MG63 (cell line): ENCODE measurements at regions not wholly inside any gene's neighbourhood (a gene's known extent, or its start where the extent isn't known, plus 50 kb on each side); places are given as distances from the start of the nearest gene placed in this dataset.

Source experiments
- DNase-seq: peaks from one replicate; pipeline ENCODE4 v3.0.0-alpha.2; 2020
- H3K27me3 ChIP-seq: fragments of 250-450 bp; sonication (Bioruptor Pico); 2 replicates; pipeline ENCODE4 v1.5.1; 2020; ENCODE audit warnings: mild to moderate bottlenecking, moderate library complexity
- H3K36me3 ChIP-seq: fragments of 250-450 bp; sonication (Bioruptor Pico); 2 replicates; pipeline ENCODE4 v1.5.1; 2020; ENCODE audit warnings: mild to moderate bottlenecking, moderate library complexity
- H3K4me3 ChIP-seq: fragments of 250-450 bp; sonication (Bioruptor Pico); 2 replicates; pipeline ENCODE4 v1.5.1; 2020; ENCODE audit warnings: mild to moderate bottlenecking, moderate library complexity
- H3K9me3 ChIP-seq: fragments of 250-450 bp; sonication (Bioruptor Pico); 2 replicates; pipeline ENCODE4 v1.5.1; 2020; ENCODE audit warnings: mild to moderate bottlenecking, moderate library complexity

DNA sequence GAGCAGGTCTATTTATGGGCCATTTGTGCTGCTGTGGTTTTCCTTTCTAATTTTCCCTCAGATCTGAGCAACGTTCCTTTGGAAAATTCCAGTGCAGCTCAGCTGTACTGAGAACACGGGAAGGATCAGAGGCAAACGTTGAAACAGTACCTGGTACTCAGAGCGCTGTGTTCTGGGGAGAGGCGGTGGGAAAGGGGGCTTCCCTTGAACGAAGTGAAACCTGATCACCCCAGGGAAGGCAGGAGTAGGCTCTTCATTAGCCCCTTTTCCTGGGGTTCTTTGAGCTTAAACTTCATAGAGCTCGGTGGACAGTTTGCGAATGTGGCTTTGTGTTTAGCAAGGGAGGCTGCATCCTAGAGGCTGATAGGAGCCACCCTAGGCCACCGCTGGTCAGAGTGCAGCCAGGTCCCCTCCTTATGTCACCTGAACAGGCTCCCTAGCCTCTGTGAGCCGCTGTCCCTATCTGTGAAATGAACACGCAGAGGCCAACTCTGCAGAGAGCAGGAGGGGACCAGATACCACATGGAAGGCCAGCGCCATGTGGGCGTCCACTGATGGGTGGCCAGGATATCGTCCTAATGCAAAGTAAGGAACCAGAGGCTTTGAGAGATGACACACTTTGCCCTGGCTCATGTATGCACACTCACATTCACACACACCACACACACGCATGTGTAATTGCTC is 1464.8 kb downstream of the BRD1 start:
- DNase-seq = no peak
- 0 out of 2 replicates have a peak, but pooled peaks cover 2% of the 10 kb centered on the region for H3K27me3 ChIP-seq
- H3K4me3 ChIP-seq = no peak overlapping the region
- H3K9me3 ChIP-seq = no peaks in the 10 kb centered on the region
- no peaks in the 10 kb centered on the region for H3K36me3 ChIP-seq

DNA sequence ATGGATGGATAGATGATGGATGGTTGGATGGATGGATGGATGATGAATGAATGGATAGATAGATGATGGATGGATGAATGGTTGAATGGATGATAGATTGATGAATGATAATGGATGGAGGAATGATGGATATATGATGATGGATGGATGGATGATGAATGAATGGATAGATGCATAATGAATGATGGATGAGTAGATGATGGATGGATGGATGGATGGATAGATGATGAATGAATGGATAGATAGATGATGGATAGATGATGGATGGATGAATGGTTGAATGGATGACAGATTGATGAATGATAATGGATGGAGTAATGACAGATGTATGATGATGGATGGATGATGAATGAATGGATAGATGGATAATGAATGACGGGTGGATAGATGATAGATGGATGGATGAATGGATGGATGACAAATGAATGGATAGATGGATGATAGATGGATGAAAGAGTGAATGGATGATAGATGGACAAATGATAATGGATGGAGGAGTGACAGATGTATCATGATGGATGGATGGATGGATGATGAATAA is 1466.5 kb downstream of the BRD1 start:
- no peak overlapping the region for H3K4me3 ChIP-seq
- DNase-seq = no peak
- H3K36me3 ChIP-seq = no peaks in the 10 kb centered on the region
- no peaks in the 10 kb centered on the region for H3K9me3 ChIP-seq
- 0 out of 2 replicates have a peak, but pooled peaks cover 2% of the 10 kb centered on the region for H3K27me3 ChIP-seq

DNA sequence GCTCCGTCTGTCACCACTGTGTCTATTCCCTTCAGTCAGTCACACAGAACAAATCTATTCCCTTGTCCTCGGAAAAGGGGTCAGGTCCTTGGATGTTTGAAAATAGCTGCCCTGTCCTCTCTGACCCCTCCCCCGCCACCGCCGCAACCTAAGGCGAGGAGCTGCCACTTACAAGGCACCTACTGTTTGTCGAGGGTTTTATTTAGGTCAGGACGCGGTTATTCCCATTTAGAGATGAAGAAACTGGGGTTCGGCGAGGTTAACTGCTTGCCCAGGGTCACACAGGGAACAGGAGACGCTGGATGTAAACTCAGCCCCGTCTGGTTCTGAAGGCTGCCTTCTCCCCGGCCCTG is 1468.1 kb downstream of the BRD1 start:
- Histone ChIP-seq H3K27me3 (0 out of 2 replicates have a peak, but pooled peaks cover 2% of the 10 kb centered on the region), H3K4me3 (no peak overlapping the region), H3K9me3 (no peaks in the 10 kb centered on the region), H3K36me3 (no peaks in the 10 kb centered on the region)
- DNase-seq = no peak

DNA sequence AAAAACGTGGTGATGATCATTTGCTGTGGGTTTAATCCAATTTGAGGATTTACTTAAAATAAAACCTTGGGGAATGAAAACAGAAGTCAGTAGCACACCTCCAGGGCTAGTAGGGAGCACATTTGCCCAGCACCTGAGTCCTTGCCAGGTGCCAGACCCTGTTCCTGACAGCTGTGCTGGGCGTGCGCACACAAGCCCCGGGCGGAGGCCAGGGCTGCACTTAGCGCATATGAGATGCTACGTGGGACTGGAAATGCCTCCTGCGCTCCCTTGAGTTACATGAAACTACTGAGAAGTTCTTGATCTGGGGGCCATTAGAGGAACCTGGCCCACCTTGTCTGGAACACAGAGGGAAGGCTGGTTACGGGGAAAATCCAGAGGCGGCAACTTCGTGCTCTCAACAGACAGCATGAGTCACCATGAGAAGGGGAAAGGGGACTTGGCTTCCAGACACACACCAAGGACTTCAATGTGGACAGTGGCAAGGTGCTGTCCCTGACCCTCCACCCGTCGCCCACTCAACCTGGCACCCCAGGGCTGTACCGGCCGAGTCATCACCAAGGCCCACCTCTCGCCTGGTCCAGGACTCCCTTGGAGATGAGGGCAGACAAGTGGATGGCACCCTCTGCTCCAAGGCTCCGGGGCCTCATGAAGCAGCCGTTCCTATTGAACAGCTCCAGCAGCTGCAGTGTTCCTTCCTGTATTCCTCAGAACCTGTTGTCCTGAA is 1468.6 kb downstream of the BRD1 start:
- Histone ChIP-seq H3K27me3 (no peaks in the 10 kb centered on the region), H3K36me3 (no peaks in the 10 kb centered on the region), H3K9me3 (no peaks in the 10 kb centered on the region), H3K4me3 (no peak overlapping the region)
- DNase-seq = no peak

DNA sequence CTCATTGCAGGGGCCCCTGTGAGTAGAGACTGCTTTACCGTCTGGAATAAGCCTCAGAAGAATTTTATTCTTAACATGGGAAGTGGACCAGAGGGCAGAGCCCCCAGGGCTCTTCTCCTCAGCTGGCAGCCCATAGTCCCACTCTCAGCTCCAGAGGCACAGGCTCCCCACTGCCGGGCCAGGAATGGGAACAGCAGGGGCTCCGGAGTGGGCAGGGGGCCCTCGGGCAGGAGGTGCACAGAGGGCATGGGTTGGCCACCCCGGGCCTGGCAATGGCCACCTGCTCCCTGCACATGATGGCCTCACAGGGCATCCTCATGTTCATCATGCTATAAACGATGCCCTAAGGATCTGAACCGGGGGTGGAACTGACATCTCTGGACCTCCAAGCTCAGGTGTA is 1469.7 kb downstream of the BRD1 start:
- DNase-seq = no peak
- Histone ChIP-seq H3K27me3 (no peaks in the 10 kb centered on the region), H3K9me3 (no peaks in the 10 kb centered on the region), H3K36me3 (no peaks in the 10 kb centered on the region), H3K4me3 (no peak overlapping the region)

DNA sequence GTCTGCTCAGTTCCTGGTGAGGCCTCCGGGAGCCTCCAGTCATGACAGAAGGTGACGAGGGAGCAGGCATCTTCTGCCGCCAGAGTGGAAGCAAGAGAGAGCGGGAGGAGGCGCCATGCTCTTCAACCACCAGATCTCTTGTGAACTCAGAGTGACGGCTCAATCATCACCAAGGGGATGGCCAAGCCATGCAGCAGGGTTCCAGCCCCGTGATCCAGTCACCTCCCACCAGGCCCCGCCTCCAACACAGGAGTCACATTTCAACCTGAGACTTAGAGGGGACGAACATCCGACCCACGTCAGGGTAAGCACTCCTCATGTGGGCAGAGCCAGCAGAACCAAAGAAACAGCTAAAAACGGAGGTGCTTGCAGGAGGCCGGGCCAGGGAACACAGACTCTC is 1470.5 kb downstream of the BRD1 start:
- no peak for DNase-seq
- Histone ChIP-seq H3K4me3 (no peak overlapping the region), H3K9me3 (no peaks in the 10 kb centered on the region), H3K27me3 (no peaks in the 10 kb centered on the region), H3K36me3 (no peaks in the 10 kb centered on the region)

DNA sequence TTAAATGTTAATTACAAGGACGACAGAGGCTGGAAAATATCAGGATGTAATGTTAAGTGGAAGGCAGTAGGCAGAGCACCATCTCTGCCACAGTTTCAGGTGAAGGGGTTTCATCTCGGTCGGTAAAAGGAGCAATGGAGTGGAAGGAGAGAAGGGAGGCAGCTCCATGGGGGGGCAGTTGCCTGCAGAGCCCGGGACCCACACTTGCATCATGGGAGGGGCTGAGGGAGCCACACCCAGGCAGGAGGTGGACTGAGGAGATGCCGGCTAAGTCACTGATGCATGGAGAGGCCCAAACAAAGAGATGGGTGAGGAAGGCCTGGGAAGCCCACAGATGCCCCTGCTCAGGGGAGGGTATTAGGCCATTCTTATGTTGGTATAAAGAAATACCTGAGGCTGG is 1470.9 kb downstream of the BRD1 start:
- DNase-seq = no peak
- Histone ChIP-seq H3K4me3 (no peak overlapping the region), H3K27me3 (no peaks in the 10 kb centered on the region), H3K36me3 (no peaks in the 10 kb centered on the region), H3K9me3 (no peaks in the 10 kb centered on the region)

DNA sequence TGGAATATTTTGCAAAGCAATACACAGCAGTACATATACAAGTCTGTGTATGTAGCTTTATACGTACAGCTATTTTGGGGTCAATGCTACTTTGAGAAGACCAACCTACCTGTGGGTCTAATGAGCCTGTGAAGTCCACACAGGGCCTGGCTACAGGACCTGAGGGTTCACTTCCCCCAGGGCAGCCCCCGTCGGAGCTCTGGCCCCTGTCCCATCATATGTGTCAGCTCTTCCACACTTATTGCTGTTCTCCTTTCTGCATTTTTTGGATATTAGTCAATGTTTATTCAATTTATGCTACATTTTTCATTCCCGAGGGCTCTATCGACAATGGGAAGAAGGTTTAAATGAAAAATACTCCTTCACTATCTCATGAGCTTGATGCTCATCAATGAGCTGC is 1473.6 kb downstream of the BRD1 start:
- Histone ChIP-seq H3K9me3 (no peaks in the 10 kb centered on the region), H3K4me3 (no peak overlapping the region), H3K36me3 (no peaks in the 10 kb centered on the region), H3K27me3 (no peaks in the 10 kb centered on the region; the same call in 1 of the 2 replicates)
- no peak for DNase-seq

DNA sequence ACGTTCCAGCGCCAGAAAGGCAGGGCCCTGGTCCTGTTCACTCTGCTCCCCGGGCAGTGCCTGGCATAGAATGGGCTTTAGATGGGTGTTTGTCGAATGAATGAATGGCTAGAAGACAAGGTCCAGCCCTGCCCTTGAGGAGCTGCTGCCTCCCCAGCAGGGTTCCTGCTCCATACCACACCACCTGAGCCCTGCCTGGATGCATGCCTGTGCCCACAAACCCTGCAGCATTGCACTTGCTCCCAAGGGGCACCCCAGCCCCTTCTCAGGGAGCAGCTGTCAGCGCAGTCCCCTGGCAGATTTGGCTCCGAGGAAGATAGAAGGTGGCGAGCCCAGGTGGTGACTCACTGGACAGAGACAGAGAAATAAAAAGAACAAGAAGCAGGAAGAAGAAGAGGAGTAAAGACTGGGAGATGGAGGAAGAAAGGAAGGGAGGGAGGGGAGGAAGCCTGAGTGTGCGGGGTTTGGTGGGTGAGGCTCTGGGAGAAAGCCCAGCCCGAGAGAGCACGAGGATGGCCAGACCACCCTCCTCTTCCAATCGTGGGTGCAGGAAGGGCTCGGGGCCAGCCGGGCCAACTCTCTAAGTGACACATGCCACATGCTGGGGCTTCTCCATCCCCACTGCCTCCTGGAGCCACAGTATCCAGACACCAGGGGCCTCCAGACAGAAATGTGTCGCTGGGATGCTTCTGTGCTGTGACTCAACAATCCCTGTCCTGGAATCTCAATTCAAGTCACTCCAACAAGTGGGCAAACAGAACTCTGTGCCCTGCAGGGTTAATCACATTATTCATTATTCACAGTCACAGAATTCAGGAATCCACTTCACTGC is 1474.3 kb downstream of the BRD1 start:
- H3K27me3 ChIP-seq = no peaks in the 10 kb centered on the region; the same call in 1 of the 2 replicates
- no peak for DNase-seq
- H3K4me3 ChIP-seq = no peak overlapping the region
- no peaks in the 10 kb centered on the region for H3K36me3 ChIP-seq
- no peaks in the 10 kb centered on the region for H3K9me3 ChIP-seq

DNA sequence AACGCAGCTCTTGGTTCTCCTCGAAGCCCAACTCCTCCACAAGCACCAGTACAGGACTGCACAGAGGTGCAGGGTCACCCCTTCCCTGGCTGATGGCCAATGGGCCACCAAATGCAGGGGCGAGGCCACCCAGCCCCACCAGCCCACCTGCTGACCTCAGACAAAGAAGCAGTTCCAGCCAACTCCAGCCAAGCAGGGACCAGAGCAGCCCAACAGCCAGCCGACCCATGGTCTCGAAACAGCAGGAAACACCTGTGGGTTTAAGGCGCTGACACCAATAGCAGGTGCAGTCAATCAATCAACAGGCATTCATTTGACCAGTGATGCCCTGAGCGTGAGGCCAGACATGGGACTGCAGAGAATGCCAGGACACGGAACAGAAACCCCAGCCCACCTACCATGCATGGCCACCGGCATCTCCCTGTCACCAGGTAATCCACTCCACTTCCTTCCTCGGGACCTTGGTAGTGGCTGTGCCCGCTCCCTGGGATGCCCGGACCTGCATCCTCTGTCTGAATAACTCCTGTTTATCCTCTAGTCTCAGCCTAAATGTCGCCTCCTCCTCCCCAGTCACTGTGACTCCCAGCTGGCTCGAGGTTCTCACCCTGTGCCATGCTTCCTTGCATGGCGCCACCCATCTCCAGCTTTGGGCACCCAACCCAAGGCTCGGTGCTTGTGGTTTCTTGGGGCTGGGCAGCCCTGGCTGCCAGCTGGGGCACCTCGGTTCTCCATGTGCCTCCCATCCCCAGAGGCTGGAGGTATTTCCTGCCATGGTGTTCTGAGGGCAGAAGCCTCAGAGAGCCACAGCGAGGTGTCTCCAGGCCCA is 1475.4 kb downstream of the BRD1 start:
- Histone ChIP-seq H3K27me3 (no peaks in the 10 kb centered on the region; the same call in 1 of the 2 replicates), H3K36me3 (no peaks in the 10 kb centered on the region), H3K9me3 (no peaks in the 10 kb centered on the region), H3K4me3 (no peak overlapping the region)
- no peak for DNase-seq

DNA sequence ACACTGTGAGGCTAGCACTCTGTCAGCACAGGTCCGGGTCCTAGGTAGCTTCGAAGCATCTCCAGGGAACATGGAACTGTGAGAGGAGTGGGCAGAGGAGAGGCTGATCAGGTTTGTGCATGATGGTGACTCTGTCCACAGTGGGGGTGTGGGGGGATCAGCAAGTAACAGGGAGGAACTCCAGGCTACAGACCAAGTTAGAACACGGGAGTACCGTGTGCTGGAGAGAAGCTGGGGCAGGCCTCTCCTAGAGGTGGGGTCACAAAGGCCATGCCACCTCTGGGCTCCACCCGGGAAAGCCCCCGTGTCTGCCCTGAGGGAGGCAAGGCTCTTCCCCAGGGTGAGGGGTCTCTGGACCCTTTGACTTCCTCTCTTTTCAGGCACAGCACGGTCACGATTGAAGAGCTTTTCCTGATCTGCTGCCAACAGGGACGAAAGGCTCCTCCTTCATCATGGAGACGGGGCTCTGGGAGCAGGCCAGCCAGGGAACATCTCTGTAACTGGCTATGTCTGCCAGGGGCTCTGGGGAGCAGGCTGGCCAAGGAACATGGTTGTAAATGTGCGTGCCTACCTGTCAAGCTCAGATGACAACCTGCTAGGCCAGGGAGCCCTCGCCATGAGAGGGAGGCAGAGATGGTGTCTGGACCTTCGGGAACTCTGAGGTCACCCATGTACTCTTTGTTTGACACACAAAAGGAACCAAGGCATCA is 1476.1 kb downstream of the BRD1 start:
- Histone ChIP-seq H3K4me3 (no peak overlapping the region), H3K9me3 (no peaks in the 10 kb centered on the region), H3K27me3 (no peaks in the 10 kb centered on the region; the same call in 1 of the 2 replicates), H3K36me3 (no peaks in the 10 kb centered on the region)
- no peak for DNase-seq

DNA sequence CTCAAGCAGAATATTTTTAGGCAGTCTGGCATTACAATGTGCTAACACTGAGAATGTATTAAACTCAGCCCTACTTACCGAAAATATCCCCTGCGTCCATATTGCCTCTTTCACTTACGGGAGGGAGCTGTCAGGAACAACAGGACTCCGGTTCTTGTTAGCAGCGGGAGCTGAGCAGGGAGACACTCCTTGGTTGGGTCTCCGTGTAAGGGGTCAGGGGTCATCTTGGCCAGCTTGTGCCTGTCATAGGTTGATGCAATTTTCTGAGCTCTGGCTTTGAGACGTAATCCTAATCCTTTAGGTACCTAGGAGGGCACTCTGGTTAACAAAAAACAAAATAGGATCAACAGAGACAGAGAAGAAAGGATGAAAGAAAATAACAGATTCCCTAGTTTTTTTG is 1477.2 kb downstream of the BRD1 start:
- H3K27me3 ChIP-seq = no peaks in the 10 kb centered on the region; the same call in 1 of the 2 replicates
- no peak overlapping the region for H3K4me3 ChIP-seq
- no peaks in the 10 kb centered on the region for H3K36me3 ChIP-seq
- DNase-seq = no peak
- H3K9me3 ChIP-seq = no peaks in the 10 kb centered on the region

DNA sequence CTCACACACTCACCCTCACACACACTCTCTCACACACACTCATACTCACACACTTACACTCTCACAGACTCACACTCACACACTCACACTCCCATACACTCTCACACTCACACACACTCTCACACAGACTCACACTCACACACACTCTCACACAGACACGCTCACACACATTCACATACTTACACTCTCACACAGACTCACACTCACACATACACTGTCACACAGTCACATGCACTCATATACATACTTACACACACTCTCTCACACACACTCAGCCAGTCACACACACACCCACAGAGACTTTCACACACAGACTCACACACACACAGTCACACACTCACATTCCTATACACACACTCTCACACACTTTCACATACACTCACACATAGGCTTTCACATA is 1478.8 kb downstream of the BRD1 start:
- Histone ChIP-seq H3K36me3 (no peaks in the 10 kb centered on the region), H3K27me3 (no peaks in the 10 kb centered on the region; the same call in 1 of the 2 replicates), H3K9me3 (no peaks in the 10 kb centered on the region), H3K4me3 (no peak overlapping the region)
- no peak for DNase-seq

DNA sequence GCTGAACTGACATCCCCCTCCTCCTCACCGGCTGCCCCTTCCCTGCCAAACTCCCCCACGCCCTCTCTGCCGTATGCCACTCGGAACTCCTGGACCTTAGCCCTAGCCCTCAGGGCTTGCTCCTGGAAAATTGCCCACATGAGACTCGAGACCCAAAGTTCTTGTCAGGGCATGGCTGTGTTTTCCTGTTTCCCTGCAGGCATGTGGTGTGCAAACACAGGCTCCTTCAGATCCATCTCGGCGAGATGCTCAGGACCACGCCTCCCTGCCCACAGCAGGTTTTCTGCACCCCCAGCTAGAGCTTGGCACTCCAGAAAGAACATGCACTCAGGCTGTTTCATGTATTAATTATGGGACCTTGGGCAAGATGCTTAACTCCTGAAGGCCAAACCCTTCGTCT is 1480.4 kb downstream of the BRD1 start:
- Histone ChIP-seq H3K9me3 (no peaks in the 10 kb centered on the region), H3K4me3 (no peak overlapping the region), H3K27me3 (peaks cover 5% of the 10 kb centered on the region), H3K36me3 (no peaks in the 10 kb centered on the region)
- DNase-seq = no peak

DNA sequence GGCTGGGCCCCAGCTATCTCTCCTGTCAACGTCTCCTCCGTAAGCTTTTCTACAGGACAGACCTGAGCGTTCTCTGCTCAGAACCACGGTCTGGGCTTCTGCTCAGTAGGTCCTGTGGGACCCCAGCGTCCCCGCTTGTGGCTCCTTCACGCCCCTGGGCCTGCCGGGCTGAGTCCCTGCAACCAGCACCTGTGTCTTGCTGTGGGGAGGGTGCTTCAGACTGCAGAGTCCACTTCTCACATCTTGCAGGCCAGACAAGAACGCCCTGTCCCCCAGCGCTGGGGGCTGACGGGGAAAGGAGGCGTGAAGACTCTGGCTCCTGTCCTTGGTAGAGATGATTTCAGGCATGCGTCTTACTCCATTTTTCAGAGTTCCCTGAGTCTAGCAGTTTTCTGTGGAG is 1480.8 kb downstream of the BRD1 start:
- no peak for DNase-seq
- Histone ChIP-seq H3K36me3 (no peaks in the 10 kb centered on the region), H3K4me3 (no peak overlapping the region), H3K27me3 (peaks cover 5% of the 10 kb centered on the region), H3K9me3 (no peaks in the 10 kb centered on the region)

DNA sequence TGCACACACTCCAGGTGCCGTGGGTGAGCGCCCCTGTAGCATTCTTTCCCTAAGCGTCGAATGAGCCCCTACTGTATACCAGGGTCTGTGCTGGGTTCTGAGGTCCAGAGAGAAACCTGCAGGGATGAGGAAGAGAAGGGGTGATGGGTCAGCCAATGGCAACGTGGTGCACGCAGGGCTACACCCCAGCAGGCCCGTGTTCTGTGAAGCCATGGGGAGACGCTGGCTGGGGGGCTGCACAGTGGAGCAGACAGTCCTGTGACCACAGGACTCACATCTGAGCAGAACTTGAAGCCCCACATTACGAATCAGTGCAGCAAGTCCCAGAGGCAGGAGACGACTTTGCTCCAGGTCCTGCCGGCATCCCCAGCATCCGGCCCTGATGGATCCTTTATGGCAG is 1481.4 kb downstream of the BRD1 start:
- Histone ChIP-seq H3K27me3 (peaks cover 5% of the 10 kb centered on the region), H3K36me3 (no peaks in the 10 kb centered on the region), H3K9me3 (no peaks in the 10 kb centered on the region), H3K4me3 (no peak overlapping the region)
- no peak for DNase-seq
